ENCODE measurements at regions not wholly inside any gene's neighbourhood (a gene's known extent, or its start where the extent isn't known, plus 50 kb on each side); places are given as distances from the start of the nearest gene placed in this dataset.
"Not testable (repeated sequence)": the region's sequence is repeated elsewhere in the genome, so short reads cannot be mapped to it uniquely, and the experiment has no call there.

DNA sequence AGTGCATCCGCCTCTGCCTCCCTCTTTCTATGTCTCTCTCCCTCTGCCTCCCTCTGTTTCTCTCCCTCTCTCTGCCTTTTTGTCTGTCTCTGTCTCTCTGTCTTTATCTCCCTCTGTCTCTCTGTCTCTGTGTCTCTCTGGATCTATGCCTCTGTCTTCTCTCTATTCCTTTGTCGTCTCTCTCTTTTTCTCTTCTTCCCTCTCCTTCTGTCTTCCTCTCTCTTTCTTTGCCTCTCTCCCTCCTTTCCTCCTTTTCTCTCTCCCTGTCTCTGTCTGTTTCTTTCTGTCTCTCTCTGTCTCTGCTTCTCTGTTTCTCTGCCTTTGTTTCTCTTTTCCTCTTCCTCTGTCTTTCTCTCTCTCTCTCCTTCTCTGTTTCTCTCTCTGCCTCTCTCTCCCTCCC is 678.8 kb upstream of the NRP1 start:
- no peak for DNase-seq

DNA sequence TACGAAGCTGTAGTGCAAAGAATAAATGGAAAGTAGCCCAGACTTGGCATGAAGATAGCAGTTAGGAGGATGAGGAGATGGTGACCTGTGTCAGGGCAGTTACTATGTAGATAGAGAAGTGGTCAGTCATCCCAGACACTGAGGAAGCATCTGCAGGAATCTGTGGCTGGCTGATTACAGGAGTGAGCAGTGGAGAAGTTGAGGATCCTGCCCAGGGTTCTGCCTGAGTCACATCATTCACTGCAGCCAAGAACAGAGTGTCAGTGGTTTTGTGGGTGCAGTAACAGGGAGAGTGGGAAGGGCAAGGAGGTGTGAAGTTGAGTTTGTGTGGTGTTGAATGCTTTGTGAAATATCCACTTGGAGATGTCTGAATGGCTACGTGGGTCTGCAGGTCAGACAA is 676.4 kb upstream of the NRP1 start:
- no peak for DNase-seq

- DNase-seq = not testable (repeated sequence)
These were observed 675.8 kb upstream of the NRP1 start for GRCh38 chr10:34010228-34010627.

DNA sequence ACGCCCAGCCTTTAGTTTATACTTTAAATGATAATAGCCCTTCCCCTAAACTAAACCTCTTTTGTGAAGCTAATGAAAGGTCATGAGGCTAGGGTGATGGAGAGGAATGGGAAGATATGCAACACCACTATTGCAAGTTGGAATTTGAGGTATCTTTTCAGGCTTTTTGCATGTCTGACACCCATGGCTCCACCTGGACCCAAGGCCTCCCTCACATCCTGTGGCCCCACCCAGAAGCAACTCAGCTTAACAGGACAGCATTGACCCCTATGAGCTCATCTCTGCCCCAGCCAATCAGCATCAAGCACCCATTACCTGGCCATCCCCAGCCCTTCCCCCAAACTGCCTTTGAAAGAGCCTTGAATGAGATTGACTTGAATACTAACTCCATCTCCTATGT is 674.2 kb upstream of the NRP1 start:
- no peak for DNase-seq

- no peak for DNase-seq
These were observed 672.0 kb upstream of the NRP1 start for GRCh38 chr10:34006471-34006870.

DNA sequence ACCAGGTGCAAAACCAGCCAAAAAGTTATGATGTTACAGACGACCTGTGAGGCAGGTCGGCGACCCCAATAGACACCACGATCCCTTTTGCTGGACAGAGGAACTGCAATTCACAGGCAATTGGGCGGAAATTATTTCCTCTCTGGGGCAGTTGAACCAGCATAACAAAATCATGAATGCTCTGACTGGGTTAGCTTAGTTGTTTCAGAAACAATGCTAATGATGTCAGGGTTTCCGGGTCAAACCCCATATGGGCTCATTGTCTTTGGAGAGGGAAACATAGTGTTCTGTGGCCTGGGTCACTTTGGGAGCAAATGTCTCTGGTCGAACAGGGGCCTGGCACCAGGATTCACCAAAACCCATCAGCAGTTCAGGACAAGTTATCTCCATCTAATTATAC is 669.1 kb upstream of the NRP1 start:
- no peak for DNase-seq

DNA sequence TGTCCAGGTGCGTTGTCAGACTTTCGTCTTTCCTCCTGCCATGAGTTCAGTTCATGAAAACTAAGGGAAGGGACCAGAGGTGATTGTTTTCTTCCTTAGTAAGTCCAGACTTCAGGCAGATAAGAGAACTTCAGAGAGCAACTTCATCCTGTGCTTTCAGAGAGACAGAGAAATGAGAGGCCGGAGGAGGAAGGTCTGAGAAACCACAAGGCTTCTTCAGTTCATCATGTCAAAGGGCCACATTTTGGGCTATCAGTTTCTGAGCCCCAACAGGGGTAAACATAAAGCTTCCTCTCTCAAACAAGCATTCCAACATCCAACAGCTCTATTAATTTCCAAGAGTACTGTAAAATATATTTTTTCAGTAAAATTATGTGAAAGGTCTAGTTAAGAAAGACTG is 668.4 kb upstream of the NRP1 start:
- no peak for DNase-seq

- no peak for DNase-seq
These were observed 667.4 kb upstream of the NRP1 start for GRCh38 chr10:34001831-34002230.

DNA sequence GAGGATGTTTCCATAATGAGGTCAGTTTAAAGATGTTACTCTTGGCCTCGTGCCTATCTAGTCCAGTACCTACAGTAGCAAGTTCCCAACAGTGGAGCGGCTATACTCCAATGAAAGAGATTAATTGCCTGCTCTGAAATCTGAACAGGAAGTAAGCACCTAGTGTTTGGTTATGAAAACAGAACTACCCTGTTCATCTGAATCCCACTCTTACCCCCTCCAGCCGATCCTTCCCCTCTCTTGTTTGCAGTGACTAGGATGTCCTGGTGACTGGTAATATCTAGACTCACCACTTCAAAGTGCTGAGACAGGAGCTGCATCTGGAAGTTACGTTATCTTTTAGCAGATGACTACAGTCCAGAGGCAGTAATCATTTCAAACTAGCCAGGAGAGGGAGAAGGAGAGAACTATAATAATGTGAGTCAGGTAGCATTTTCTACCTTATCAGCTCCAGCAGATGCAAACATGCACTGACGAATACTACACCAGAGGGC is 666.7 kb upstream of the NRP1 start:
- no peak for DNase-seq

- no peak for DNase-seq
These were observed 659.5 kb upstream of the NRP1 start for GRCh38 chr10:33993917-33994316.

GRCh38 chr10:33991924-33992323 is 657.5 kb upstream of the NRP1 start:
- DNase-seq = no peak

- no peak for DNase-seq
These were observed 652.0 kb upstream of the NRP1 start for GRCh38 chr10:33986515-33986914.

- no peak for DNase-seq
These were observed 651.5 kb upstream of the NRP1 start for GRCh38 chr10:33986016-33986415.

DNA sequence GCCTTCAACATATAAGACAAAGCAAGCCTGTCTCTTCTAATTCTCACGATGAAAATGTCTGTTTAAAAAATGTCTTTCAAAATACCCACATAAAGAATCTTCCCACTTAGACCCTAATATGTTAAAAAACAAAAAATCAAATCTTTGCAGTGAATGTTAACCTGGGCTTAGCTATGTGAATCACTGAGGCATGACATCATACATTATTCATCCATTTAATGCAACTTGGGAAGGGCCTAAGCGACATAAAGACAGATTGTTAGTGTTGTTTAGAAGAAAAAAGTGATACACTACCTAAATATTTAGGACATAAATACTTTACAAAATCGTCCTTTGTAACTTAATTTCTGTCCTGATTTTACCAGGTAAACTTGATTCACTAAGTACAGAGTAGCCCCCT is 648.5 kb upstream of the NRP1 start:
- DNase-seq = no peak

GRCh38 chr10:33981301-33981700 is 646.8 kb upstream of the NRP1 start:
- no peak for DNase-seq

GRCh38 chr10:33979195-33979594 is 644.7 kb upstream of the NRP1 start:
- no peak for DNase-seq

DNA sequence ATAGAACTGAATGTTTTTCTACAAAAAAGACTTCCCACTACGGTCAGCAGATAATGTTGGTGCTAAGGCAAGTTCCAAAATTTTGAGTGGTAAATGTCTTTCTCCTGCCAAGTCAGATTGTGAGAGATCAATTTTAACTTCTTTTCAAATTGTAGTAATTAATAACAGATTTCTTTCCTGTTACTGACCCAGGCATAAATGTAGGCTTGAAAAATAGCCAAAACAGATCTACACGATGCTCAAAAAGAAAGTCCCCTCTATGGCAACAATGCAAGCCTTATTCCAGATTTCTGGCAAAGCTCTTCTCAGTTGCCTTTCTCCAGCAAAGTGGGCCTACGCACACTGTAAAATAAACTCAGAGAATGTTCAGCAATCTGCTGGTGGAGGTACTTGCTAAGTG is 641.0 kb upstream of the NRP1 start:
- no peak for DNase-seq

DNA sequence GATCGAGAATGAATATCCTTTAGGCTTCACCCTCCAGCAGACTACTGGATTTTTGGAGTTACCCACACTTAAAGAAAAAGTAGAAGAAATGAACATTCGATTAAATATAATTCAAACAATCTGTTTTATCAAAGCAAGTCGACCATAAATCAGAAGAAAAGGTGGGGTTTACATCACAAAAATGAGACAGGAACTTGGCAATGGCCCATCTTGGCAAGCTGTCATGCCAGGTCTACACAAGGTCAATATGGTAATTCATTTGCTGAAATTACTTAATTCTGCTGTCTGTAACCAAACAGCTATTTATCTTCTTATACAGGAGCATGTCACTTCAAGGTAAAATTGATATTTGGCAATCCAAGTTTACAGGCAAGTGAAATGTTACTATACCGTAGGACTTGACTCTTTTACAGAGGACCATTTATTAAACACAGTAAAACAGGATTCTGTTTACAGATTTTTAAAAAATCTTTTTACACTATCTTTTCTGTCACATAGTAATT is 640.6 kb upstream of the NRP1 start:
- no peak for DNase-seq

- no peak for DNase-seq
These were observed 634.5 kb upstream of the NRP1 start for GRCh38 chr10:33968983-33969382.

DNA sequence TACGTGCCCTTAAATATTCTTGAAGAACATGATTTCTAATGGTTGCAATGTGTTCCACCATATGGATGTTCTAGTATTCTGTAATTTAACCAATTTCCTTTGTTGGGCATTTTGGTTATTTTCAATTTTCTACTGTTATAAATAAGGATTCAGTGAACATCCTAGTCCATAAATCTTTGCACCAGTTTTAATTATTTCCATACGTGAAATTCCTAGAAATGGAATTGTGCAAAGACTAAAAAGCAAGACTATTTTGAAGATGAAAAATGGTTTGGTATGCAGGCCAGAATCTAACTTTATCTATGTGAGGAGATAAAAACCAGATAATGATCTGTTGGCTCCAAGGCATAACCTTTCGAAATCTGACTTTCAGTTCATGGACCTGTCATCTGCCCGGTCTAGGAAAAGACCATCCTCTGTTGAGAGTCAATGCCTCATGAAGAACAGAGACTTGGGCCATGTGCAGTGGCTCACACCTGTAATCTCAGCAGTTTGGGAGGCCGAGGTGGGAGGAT is 633.2 kb upstream of the NRP1 start:
- no peak for DNase-seq

DNA sequence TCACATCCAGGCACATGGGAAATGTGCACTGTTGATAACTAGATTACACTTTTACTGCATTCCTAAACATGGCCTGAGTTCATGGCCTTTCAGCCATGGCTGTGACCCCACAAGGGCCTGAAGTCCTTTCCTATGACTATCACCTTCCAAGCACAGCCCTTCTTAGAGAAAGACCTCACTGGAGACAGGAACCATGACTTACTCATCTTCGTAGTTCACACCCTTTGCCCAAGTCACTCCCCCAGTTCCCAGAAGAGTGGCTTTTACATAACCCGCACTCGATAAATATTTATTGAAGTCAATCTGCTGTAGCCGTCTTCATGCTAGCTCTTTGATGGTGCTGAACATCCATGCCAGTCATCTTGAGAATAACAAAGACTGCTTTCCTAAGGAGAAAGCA is 632.5 kb upstream of the NRP1 start:
- no peak for DNase-seq

GRCh38 chr10:33965795-33966581 is 631.5 kb upstream of the NRP1 start:
- no peak for DNase-seq

GRCh38 chr10:33963729-33964128 is 629.3 kb upstream of the NRP1 start:
- no peak for DNase-seq

GRCh38 chr10:33956322-33956721 is 621.9 kb upstream of the NRP1 start:
- not testable (repeated sequence) for DNase-seq

DNA sequence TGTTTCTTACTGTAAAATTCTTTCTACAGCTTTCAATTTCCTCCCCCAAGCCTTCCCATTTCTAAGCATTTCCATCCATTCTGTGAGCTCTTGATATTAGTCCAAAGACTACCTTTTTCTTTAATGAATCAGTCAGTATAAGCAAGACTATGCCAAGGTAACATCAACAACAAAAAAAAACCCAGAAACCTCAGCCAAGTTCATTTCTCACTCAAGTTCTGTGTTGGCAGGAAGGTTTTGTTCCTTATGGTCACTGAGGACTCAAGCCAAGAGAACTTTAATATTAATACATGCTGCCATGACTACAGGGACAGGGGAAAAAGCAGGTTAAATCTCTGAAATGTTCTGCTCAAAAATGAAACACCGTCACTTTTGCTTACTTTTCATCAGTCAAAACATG is 621.2 kb upstream of the NRP1 start:
- DNase-seq = no peak

Measured in activated gamma-delta T cell (primary cell).